ENCODE measurements at regions not wholly inside any gene's neighbourhood (a gene's known extent, or its start where the extent isn't known, plus 50 kb on each side); places are given as distances from the start of the nearest gene placed in this dataset.

GRCh38 chr6:90429713-90430112, 133.1 kb upstream of the BACH2 start:
- no peak overlapping the region for H3K4me3 ChIP-seq (ENCODE audit: low read depth, low read length)
- DNase-seq (ENCODE audit: low read depth): no peak
- CTCF ChIA-PET: no interaction called here
- TF ChIP-seq CTCF (IDR thresholded peaks at IDR 0.05; ENCODE audit: insufficient read depth, low read depth, low read length): no peak
- no peaks in the 10 kb centered on the region for H3K27me3 ChIP-seq (ENCODE audit: control insufficient read depth, insufficient read depth, low read length)
- POLR2A ChIA-PET: no interaction called here
- no peaks in the 10 kb centered on the region for H3K36me3 ChIP-seq (ENCODE audit: control insufficient read depth, insufficient read depth, low read length)

- no peak for DNase-seq (ENCODE audit: low read depth)
- Histone ChIP-seq H3K4me3 (ENCODE audit: low read depth, low read length) (no peak overlapping the region), H3K36me3 (ENCODE audit: control insufficient read depth, insufficient read depth, low read length) (no peaks in the 10 kb centered on the region), H3K27me3 (ENCODE audit: control insufficient read depth, insufficient read depth, low read length) (no peaks in the 10 kb centered on the region)
- TF ChIP-seq CTCF (IDR thresholded peaks at IDR 0.05; ENCODE audit: insufficient read depth, low read depth, low read length): no peak
- POLR2A ChIA-PET: no interaction called here
- CTCF ChIA-PET: no interaction called here
Observed at GRCh38 chr6:90428514-90428913, 131.9 kb upstream of the BACH2 start.

- ChIA-PET CTCF (interaction anchor here (1.5 kb wide), 1 partner anchor 10 kb away, joined by 4 read pairs; no protein-coding TSS in a partner anchor), POLR2A (interaction anchor here (0.6 kb wide), 1 partner anchor 439 kb away, joined by 5 read pairs; no protein-coding TSS in a partner anchor)
- peaks cover 2% of the 10 kb centered on the region; the same call in 1 of the 2 replicates for H3K27me3 ChIP-seq (ENCODE audit: control insufficient read depth, insufficient read depth, low read length)
- H3K4me3 ChIP-seq (ENCODE audit: low read depth, low read length): no peak overlapping the region
- no peak for DNase-seq (ENCODE audit: low read depth)
- H3K36me3 ChIP-seq (ENCODE audit: control insufficient read depth, insufficient read depth, low read length): no peaks in the 10 kb centered on the region
- TF ChIP-seq CTCF (IDR thresholded peaks at IDR 0.05; ENCODE audit: insufficient read depth, low read depth, low read length): no peak
Observed at GRCh38 chr6:90425161-90425641, 128.6 kb upstream of the BACH2 start.

- no peak for TF ChIP-seq CTCF (IDR thresholded peaks at IDR 0.05; ENCODE audit: insufficient read depth, low read depth, low read length)
- H3K4me3 ChIP-seq (ENCODE audit: low read depth, low read length): no peak overlapping the region
Observed at GRCh38 chr6:90424580-90424979, 127.9 kb upstream of the BACH2 start.

GRCh38 chr6:90421666-90422065, 125.0 kb upstream of the BACH2 start:
- no peak overlapping the region for H3K4me3 ChIP-seq (ENCODE audit: low read depth, low read length)
- no peaks in the 10 kb centered on the region for H3K36me3 ChIP-seq (ENCODE audit: control insufficient read depth, insufficient read depth, low read length)
- TF ChIP-seq CTCF (IDR thresholded peaks at IDR 0.05; ENCODE audit: insufficient read depth, low read depth, low read length): no peak
- ChIA-PET POLR2A (no interaction called here), CTCF (interaction anchor here (1.0 kb wide), 1 partner anchor 9 kb away, joined by 3 read pairs; no protein-coding TSS in a partner anchor)
- H3K27me3 ChIP-seq (ENCODE audit: control insufficient read depth, insufficient read depth, low read length): peaks cover 2% of the 10 kb centered on the region; the same call in 1 of the 2 replicates
- no peak for DNase-seq (ENCODE audit: low read depth)

More at GRCh38 chr6:90424580-90424979, 127.9 kb upstream of the BACH2 start:
- no peak for DNase-seq (ENCODE audit: low read depth)
- H3K27me3 ChIP-seq (ENCODE audit: control insufficient read depth, insufficient read depth, low read length): peaks cover 2% of the 10 kb centered on the region; the same call in 1 of the 2 replicates
- no peaks in the 10 kb centered on the region for H3K36me3 ChIP-seq (ENCODE audit: control insufficient read depth, insufficient read depth, low read length)
- POLR2A ChIA-PET: interaction anchor here (0.6 kb wide), 1 partner anchor 438 kb away, joined by 5 read pairs; no protein-coding TSS in a partner anchor
- CTCF ChIA-PET: interaction anchor here (0.9 to 1.5 kb wide), 2 partner anchors 9 to 11 kb away, joined by 4 to 7 read pairs; no protein-coding TSS in a partner anchor

Data from BJ (cell line).